8988T (cell line): ENCODE measurements at regions not wholly inside any gene's neighbourhood (a gene's known extent, or its start where the extent isn't known, plus 50 kb on each side); places are given as distances from the start of the nearest gene placed in this dataset.
"Not testable (repeated sequence)": the region's sequence is repeated elsewhere in the genome, so short reads cannot be mapped to it uniquely, and the experiment has no call there.

Source experiments
- DNase-seq: peaks from one replicate; pipeline ENCODE4 v3.0.0; 2011

GRCh38 chr22:22759371-22759770, 115.0 kb downstream of the GGTLC2 start:
- DNase-seq = no peak

- DNase-seq = no peak
Observed at GRCh38 chr22:22759889-22760546, 115.6 kb downstream of the GGTLC2 start.

- no peak for DNase-seq
Observed at GRCh38 chr22:22761606-22761962, 117.2 kb downstream of the GGTLC2 start.

GRCh38 chr22:22761963-22762772, 117.8 kb downstream of the GGTLC2 start:
- no peak for DNase-seq

- DNase-seq = no peak
Observed at GRCh38 chr22:22763512-22763911, 119.1 kb downstream of the GGTLC2 start.

- DNase-seq = no peak
Observed at GRCh38 chr22:22764085-22764484, 119.7 kb downstream of the GGTLC2 start.

GRCh38 chr22:22767876-22768602, 119.6 kb upstream of the IGLL5 start:
- no peak for DNase-seq

- no peak for DNase-seq
Observed at GRCh38 chr22:22768885-22769284, 118.7 kb upstream of the IGLL5 start.

GRCh38 chr22:22769434-22770279, 118.0 kb upstream of the IGLL5 start:
- no peak for DNase-seq

- DNase-seq = peak; percentile 24
Observed at GRCh38 chr22:22770280-22770871, 117.2 kb upstream of the IGLL5 start.

GRCh38 chr22:22770881-22771280, 116.7 kb upstream of the IGLL5 start:
- no peak for DNase-seq

GRCh38 chr22:22771696-22772377, 115.8 kb upstream of the IGLL5 start:
- no peak for DNase-seq

- no peak for DNase-seq
Observed at GRCh38 chr22:22772396-22772795, 115.2 kb upstream of the IGLL5 start.

GRCh38 chr22:22772883-22773282, 114.7 kb upstream of the IGLL5 start:
- no peak for DNase-seq

- no peak for DNase-seq
Observed at GRCh38 chr22:22773427-22773826, 114.2 kb upstream of the IGLL5 start.

GRCh38 chr22:22773979-22774604, 113.5 kb upstream of the IGLL5 start:
- no peak for DNase-seq

- DNase-seq = not testable (repeated sequence)
Observed at GRCh38 chr22:22774762-22775161, 112.9 kb upstream of the IGLL5 start.

GRCh38 chr22:22776121-22776520, 111.5 kb upstream of the IGLL5 start:
- DNase-seq = no peak

- no peak for DNase-seq
Observed at GRCh38 chr22:22779213-22779612, 108.4 kb upstream of the IGLL5 start.

GRCh38 chr22:22783575-22783974, 104.0 kb upstream of the IGLL5 start:
- DNase-seq = no peak
